ENCODE measurements at regions not wholly inside any gene's neighbourhood (a gene's known extent, or its start where the extent isn't known, plus 50 kb on each side); places are given as distances from the start of the nearest gene placed in this dataset.

DNA sequence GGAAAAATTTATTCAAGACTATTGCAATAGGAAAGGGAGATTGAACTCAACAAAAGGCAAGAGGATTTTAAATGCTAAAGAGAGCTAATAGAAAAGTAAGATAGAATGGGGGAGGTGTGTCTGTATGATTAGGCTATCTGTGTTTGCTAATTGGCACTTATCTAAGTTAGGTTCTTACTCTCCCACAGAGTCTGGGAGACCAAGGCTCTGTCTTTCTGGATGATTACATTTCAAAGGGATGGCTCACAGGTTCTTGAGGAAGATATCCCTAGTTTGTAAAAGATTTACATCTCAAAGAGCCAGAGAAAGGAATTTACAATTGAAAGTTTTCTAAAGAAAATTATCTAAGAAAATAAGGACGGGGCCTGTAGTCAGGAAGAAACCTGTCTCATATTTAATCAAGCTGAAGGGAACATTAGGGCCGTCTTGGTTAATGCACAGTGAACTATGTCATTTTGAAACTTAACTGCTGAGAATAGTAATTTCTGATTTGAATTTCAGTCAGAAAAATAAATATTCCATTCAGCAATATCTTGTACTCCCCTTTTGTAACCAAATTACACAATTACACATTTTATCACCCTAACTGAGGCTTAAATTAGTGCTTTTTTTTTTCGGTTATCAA is 75.8 kb downstream of the MAGEB10 start:
- TF ChIP-seq, protein P1, sequence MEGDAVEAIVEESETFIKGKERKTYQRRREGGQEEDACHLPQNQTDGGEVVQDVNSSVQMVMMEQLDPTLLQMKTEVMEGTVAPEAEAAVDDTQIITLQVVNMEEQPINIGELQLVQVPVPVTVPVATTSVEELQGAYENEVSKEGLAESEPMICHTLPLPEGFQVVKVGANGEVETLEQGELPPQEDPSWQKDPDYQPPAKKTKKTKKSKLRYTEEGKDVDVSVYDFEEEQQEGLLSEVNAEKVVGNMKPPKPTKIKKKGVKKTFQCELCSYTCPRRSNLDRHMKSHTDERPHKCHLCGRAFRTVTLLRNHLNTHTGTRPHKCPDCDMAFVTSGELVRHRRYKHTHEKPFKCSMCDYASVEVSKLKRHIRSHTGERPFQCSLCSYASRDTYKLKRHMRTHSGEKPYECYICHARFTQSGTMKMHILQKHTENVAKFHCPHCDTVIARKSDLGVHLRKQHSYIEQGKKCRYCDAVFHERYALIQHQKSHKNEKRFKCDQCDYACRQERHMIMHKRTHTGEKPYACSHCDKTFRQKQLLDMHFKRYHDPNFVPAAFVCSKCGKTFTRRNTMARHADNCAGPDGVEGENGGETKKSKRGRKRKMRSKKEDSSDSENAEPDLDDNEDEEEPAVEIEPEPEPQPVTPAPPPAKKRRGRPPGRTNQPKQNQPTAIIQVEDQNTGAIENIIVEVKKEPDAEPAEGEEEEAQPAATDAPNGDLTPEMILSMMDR (IDR thresholded peaks at IDR 0.05) = no peak
- no peak for TF ChIP-seq POLR2A (IDR thresholded peaks at IDR 0.05)
- intact Hi-C loops (cut with DNase I; ENCODE audit: low total_unique reads) = no loop called here
- 71 to 82% methylated on average over 3 of the region's 3 CpGs for WGBS, 2 donors
- DNase-seq (ENCODE audit: low spot score in 2 of 2) = no peak
- no peak overlapping the region for H3K4me3 ChIP-seq (ENCODE audit: low read depth, poor library complexity, severe bottlenecking)

DNA sequence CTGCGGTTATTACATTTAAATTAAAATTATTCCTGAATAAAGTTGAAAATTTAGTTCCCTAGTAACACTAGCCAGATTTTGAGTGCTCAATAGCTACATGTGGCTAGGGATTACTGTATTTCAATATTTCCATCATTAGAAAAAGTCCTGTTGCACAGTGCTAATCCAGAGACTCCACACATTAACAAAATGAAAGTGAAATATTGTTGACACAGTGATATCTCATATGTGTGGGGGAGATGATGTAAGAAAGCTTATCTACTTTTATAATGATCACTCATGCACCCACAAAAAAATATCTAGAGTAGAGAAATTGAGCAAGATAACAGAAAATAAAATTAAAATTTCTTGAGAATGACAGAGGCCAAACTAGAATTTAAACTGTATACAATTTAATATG is 74.9 kb downstream of the MAGEB10 start:
- no peak for DNase-seq (ENCODE audit: low spot score in 2 of 2)
- H3K4me3 ChIP-seq (ENCODE audit: low read depth, poor library complexity, severe bottlenecking) = no peak overlapping the region
- TF ChIP-seq, protein P1 (IDR thresholded peaks at IDR 0.05) = no peak
- no peak for TF ChIP-seq POLR2A (IDR thresholded peaks at IDR 0.05)
- intact Hi-C loops (cut with DNase I; ENCODE audit: low total_unique reads) = no loop called here
- 83 to 100% methylated on average over 1 of the region's 1 CpG for WGBS, 2 donors

DNA sequence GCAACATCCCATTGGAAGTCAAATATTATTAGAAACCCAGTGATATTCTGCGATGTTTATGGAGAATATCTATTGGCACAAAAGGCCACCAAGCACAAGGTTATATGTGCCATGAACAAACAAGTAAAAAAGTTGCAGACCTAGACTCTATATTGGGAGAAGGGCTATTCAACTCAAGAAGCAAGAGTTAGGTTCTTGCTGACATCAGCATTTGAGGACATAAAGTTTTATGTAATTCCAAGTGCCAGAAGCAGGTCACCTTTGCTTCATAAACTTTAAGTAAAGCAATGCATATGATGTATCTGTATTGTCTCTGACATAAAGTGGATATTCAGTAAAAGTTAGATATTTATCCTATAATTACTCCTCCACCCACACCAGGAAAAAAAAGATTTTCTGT is 71.1 kb downstream of the MAGEB10 start:
- H3K4me3 ChIP-seq (ENCODE audit: low read depth, poor library complexity, severe bottlenecking) = no peak overlapping the region
- 69 to 90% methylated on average over 1 of the region's 1 CpG for WGBS, 2 donors
- TF ChIP-seq, protein P1 (IDR thresholded peaks at IDR 0.05) = no peak
- TF ChIP-seq POLR2A (IDR thresholded peaks at IDR 0.05) = no peak
- DNase-seq (ENCODE audit: low spot score in 2 of 2) = no peak
- intact Hi-C loops (cut with DNase I; ENCODE audit: low total_unique reads) = no loop called here
